ENCODE measurements at regions not wholly inside any gene's neighbourhood (a gene's known extent, or its start where the extent isn't known, plus 50 kb on each side); places are given as distances from the start of the nearest gene placed in this dataset.
"Not testable (repeated sequence)": the region's sequence is repeated elsewhere in the genome, so short reads cannot be mapped to it uniquely, and the experiment has no call there.

DNA sequence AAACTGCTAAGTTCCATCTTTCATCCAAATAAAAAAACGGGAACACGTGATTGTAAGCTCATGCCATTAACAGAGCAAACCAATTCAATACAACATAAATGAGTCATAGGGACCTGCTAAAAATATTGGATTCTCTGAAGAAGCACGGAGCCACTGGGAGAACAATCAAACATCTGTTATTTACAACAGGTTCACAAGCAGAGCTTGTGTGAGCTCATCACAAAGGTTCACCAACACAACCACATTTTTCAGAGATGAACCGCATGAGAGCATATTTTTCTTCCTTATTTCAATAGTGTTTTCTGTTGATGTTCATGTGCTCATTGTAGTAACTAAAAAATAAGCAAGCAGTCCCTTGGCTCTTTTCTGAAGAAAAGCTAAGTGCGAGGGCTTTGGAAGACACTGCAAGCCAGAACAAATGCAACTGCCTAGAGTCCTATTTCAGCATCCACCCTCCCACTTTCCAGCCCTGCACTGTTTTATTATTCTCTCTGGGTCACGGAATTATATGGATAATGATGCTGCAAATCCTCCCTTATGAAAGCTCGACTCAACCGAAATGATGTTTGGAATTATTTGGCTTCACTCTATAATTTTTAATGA is 545.8 kb downstream of the LIG4 start:
- no peak for DNase-seq (ENCODE audit: low read depth in 2 of 2)

DNA sequence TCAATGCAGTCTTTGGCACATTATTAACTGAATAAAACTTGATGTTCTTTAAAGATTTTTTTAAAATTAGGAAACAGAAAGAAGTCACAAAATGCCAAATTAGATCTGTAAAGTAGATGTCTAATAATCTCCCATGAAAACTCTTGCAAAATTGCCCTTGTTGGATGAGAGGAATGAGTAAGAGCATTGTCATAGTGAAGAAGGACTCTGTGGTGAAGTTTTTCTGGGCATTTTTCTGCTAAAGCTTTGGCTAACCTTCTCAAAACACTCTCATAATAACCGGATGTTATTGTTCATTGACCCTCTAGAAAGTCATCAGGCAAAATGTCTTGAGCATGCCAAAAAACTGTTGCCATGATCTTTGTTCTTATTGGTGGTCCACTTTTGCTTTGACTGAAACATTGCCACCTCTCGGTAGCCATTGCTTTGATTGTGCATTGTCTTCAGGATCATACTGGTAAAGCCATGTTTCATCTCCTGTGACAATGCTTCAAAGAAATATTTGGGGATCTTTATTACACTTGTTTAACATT is 549.3 kb downstream of the LIG4 start:
- no peak for DNase-seq (ENCODE audit: low read depth in 2 of 2)

GRCh38 chr13:107650081-107650701 is 565.1 kb downstream of the LIG4 start:
- DNase-seq (ENCODE audit: low read depth in 2 of 2): no peak

DNA sequence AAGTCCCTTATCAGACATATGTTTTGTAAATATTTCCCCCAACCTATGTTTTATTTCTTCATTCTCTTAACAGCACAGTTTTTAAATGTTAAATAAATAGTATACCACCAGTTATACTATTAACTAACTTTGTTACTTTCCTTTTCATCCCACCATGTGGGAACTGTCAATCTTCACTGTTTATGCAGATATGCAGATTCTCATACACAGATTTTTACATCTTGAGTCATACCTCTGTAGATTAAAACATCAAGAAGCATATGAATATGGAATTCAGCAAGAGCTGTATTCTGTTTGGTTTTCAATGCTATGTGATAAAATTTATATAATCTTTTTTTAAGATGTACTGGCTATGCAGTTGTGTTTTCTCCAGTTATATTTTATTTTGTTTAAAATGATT is 566.3 kb downstream of the LIG4 start:
- no peak for DNase-seq (ENCODE audit: low read depth in 2 of 2)

- DNase-seq (ENCODE audit: low read depth in 2 of 2): no peak
These were observed 571.2 kb downstream of the LIG4 start for GRCh38 chr13:107644136-107644535.

DNA sequence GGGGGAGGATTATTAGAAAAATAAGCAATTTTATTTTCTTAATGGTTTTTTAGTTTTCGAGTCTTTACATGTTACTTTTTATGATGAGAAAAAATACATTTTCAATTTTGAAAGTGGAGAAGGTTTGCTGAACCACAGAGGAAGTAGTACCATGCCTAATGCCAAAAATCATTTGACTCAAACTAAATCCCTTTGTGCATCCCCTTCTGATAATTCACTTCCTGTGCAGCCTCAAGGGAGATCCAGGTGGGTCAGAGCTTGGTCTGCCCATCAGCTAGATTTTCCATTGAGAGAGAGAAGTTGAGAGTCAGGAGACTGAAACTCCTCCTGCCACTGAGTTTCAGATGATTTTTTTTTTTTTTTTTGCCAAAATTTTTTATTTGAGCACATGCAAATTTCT is 571.7 kb downstream of the LIG4 start:
- DNase-seq (ENCODE audit: low read depth in 2 of 2): no peak

DNA sequence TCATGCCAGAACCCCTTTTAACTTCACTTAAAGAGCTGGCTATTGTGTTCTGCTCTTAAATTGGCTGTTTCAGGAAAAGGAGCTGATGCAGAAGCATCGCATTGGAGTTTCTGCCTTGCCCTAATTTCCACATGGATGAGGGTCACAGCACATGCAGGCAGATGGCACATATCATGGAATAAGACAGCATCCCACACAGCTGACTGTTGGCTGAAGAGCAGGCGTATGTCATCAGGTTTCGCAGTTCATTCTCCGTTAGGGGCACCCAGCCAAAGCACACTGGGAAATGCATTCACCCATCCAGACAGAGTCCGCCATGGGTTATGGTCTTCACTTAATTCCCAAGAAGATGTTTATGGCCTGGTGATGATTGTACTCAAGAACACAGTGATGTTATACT is 572.5 kb downstream of the LIG4 start:
- no peak for DNase-seq (ENCODE audit: low read depth in 2 of 2)

DNA sequence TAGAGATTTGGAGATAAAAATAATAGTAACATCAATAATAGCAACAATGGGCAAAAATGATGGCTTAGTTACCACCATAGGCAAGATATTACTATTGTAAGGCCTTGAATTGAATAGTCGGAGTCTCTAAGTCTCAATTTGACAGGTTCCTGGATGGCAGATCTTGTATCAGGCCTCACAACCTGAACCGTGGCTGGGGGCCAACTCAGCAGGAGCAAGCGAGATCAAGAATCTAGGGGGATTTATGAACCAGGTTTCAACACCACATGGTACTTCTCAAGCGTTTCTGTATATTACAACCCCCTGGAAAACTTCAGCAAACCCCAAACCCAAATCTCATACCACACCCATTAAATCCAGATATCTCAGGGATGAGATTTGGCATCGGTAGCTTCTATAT is 573.8 kb downstream of the LIG4 start:
- no peak for DNase-seq (ENCODE audit: low read depth in 2 of 2)

DNA sequence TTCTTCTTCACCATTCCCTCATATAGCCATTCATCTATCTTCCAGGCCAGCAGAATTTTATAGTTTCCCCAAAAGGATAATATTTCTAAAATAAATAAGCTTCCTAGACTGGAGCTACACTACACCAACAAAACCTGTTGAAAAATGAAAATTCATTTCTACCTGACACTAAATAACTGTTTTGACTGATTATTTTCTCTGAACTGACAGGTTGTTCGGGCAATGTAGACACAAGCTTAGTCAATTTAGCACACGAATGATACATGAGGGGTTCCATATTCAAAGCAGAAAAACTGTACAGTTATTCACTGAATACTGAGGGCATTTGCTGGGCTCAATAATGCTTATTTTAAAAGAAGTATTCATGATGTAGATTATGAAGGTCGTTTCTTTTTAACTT is 589.7 kb downstream of the LIG4 start:
- no peak for DNase-seq (ENCODE audit: low read depth in 2 of 2)

GRCh38 chr13:107617527-107617926 is 597.8 kb downstream of the LIG4 start:
- DNase-seq (ENCODE audit: low read depth in 2 of 2): no peak

GRCh38 chr13:107612376-107612775 is 603.0 kb downstream of the LIG4 start:
- DNase-seq (ENCODE audit: low read depth in 2 of 2): no peak

DNA sequence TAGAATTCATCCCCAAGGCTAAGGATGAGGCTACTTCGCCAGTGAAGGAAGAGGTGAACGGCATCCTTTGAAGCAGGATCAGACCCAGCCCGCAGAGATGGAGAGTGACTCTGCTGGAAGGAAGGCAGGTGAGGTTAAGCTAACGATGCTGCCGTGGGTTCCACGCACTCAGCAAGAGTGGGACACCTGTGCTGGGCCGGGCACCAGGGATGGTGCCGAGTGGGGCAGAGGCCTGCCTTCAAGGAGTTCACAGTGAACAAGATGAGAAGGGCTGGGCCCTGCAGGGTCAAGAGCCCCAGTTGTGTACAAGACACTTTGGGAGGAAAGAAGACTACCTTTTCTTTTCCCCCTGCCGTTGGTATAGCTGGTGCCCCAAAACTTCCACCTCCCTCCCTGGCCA is 606.6 kb downstream of the LIG4 start:
- no peak for DNase-seq (ENCODE audit: low read depth in 2 of 2)

DNA sequence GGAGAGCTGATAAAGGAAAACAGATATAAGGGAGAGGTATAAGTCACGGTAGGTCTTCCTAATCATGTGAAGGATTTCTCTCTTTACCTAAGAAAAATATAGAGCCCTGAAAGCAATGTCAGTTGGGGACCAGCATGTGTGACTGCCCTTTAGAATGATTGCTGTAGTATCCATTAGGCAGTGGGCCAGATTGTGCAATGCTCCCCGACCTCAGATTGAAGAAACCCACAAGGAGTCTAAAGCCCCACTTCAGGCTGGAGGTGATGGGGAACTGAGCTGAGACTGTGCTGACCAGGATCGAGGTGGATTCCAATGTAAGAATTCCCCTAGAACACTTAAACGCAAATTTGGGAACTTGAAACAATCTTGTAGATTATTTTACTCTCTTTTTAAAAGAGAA is 614.4 kb downstream of the LIG4 start:
- no peak for DNase-seq (ENCODE audit: low read depth in 2 of 2)

- not testable (repeated sequence) for DNase-seq (ENCODE audit: low read depth in 2 of 2)
These were observed 619.0 kb downstream of the LIG4 start for GRCh38 chr13:107596306-107596705.

- no peak for DNase-seq (ENCODE audit: low read depth in 2 of 2)
These were observed 624.8 kb downstream of the LIG4 start for GRCh38 chr13:107590556-107590955.

- no peak for DNase-seq (ENCODE audit: low read depth in 2 of 2)
These were observed 627.7 kb downstream of the LIG4 start for GRCh38 chr13:107587681-107588080.

DNA sequence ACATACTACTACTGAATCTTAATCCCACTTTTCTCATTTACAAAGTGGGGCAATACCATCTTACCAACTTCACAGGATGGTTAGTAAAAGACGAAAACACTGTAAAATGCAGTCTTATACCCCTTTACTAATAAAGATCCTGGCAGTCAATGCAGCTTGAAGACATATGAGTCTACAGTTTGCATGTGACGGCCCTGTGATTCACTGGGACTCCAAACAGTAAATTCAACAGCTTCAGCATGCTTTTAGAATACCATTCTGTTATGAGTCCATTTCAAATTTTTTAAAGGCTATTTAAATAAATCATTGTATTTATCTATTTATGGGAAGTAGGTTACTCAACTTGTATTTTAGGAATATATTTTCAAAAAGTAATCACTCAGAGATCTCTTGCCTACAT is 629.1 kb downstream of the LIG4 start:
- DNase-seq (ENCODE audit: low read depth in 2 of 2): no peak

DNA sequence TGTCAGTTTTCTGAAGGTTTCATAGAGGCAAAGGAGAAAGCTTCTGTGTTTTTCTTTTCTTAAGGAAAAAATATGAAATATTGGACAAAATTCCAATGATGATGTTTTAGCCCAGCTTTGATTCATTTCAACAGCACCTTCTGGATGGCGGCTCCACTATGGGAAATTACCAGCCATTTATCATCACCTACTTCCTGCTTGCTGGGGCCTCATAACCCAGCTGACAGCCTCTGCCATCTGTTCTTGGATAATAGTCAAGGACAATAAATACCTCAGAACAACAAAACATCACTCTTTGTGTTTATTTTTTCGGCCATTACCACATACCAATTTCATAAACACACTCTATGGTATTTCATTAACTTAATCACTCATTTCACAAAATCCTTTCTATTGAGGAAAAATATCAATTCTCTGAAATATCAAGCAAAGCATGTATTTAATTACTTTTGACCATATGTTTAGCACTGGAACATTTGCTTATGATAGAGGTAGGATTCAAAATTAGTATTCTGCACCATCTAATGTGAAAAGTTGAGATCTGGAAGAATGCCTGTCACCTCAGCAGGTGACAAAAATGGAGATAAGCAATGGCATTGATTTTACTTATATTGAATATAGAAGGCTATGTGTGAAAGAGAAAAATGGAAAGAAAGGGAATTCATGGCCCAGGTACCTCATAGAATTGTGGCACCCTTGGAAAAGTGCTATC is 629.7 kb downstream of the LIG4 start:
- no peak for DNase-seq (ENCODE audit: low read depth in 2 of 2)

DNA sequence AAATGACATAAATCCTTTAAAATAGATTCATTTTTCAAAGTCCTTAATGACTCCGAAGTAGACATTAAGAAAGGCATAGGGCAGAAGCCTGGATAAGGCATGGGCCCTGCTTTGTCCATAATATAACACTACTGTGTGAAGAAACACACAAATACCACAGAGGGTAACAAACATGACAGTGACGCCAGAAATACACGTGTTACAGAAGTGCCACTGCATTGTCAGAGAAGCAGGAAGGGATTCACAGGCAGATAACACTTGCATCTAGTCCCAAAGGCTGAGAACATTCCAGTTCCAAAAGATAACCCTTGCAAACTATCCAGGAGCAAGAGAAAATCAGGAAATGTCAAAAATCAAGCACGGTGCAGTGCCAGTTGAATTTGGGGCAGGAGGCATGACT is 633.2 kb downstream of the LIG4 start:
- no peak for DNase-seq (ENCODE audit: low read depth in 2 of 2)

DNA sequence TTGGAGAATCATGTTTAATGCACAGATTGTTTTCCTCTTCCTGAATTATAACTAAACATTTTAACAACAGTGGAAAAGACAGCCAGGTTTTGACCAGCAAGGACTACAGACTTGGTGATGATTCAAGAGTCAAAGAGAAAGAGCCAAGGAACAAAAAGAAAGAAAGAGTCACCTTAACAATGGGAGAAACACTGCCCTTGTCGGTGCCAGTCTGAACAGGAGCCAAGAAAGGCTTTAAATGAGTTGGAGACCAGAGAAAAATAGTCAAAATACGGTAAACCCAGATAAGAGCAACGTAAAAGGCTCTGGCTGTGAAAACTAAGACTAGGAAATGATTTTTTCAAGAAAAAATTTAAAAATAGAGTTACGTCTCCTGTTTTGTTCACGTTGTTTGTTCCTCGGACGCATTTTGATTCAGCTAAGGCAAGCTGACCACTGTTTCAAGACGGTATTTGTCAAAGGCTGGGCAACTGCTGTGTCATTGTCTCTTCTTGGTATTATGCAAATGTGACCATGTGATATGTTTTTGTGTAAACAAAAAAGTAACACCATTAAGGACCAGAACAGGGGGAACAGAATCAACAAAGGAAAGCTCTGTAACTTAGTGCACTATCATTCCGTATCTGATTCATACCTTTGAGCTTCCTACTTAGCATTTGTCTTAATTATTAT is 634.5 kb downstream of the LIG4 start:
- no peak for DNase-seq (ENCODE audit: low read depth in 2 of 2)

GRCh38 chr13:107576430-107576829 is 638.9 kb downstream of the LIG4 start:
- no peak for DNase-seq (ENCODE audit: low read depth in 2 of 2)

- no peak for DNase-seq (ENCODE audit: low read depth in 2 of 2)
These were observed 640.7 kb downstream of the LIG4 start for GRCh38 chr13:107574517-107575210.
